ENCODE measurements at regions not wholly inside any gene's neighbourhood (a gene's known extent, or its start where the extent isn't known, plus 50 kb on each side); places are given as distances from the start of the nearest gene placed in this dataset.

DNA sequence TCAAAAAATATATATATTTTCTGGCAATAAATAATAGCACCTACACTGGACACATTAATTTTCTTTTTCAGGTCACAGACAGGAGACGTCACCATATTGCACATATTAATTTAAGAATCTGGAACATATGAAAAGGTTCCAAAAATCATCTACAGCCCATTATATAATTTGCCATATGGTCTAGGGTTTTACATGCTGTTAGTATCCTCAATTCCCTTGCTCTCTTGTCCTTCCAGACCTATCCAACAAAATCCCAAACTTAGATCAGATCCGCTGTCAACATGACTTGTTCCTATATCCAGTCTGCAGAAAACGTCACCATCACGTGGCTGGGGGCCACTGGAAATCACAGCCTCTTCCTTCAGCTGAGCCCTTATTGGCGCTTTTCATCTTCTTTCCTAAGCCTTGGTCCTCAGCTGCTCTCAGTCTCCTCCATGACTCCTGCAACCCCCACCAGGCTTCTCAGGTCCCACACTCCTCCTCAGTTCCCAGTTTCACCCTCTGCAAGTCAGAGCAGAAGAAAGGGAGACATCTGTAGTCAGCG lies 192.0 kb upstream of the GATB start:
- Histone ChIP-seq H3K4me1 (ENCODE audit: low read depth) (no peaks in the 10 kb centered on the region), H3K4me3 (no peak overlapping the region), H3K9me3 (no peaks in the 10 kb centered on the region), H3K36me3 (ENCODE audit: low read depth) (no peaks in the 10 kb centered on the region)
- ATAC-seq, result no peak
- intact Hi-C loops (cut with DNase I, micrococcal nuclease), result no loop called here
- DNase-seq, result no peak
- TF ChIP-seq, protein P1, sequence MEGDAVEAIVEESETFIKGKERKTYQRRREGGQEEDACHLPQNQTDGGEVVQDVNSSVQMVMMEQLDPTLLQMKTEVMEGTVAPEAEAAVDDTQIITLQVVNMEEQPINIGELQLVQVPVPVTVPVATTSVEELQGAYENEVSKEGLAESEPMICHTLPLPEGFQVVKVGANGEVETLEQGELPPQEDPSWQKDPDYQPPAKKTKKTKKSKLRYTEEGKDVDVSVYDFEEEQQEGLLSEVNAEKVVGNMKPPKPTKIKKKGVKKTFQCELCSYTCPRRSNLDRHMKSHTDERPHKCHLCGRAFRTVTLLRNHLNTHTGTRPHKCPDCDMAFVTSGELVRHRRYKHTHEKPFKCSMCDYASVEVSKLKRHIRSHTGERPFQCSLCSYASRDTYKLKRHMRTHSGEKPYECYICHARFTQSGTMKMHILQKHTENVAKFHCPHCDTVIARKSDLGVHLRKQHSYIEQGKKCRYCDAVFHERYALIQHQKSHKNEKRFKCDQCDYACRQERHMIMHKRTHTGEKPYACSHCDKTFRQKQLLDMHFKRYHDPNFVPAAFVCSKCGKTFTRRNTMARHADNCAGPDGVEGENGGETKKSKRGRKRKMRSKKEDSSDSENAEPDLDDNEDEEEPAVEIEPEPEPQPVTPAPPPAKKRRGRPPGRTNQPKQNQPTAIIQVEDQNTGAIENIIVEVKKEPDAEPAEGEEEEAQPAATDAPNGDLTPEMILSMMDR (IDR thresholded peaks at IDR 0.05), result no peak

DNA sequence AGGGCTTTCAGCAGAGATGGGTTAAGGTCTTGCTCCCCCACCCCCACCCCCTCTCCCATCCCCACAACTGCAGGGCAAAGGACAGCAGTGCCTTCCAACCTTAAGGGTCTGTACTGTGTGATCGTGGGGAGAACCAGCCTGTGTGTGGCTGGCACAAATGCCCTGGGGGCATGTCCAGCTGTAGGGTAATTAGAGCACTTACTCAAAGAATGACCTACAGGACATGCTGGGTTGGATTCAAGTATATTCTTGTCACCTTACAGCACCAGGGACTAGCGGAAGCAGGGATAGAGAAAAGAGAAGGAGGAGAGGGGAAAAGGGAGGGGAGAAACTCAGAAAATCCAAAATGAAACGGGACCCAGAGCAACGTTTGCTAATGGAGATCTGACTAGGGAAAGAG lies 191.3 kb upstream of the GATB start:
- intact Hi-C loops (cut with DNase I, micrococcal nuclease), result no loop called here

DNA sequence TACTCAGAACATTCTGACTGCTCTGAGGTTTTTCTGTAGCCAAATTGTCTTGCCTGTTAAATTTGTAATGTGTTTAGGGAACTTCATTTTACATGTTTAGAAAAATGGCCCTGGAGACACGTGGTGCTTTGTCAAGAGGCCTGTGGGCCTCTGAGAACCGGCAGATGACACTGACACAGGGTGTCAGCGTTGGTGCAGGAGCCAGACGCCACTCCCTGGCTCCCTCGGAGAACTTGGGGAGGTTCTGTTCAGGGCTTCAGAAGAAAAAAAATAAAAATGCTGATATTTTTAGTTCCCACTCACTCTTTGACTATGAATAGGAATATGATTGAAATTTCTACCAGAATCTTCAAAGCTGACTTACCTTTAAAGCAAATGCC lies 190.9 kb upstream of the GATB start:
- Histone ChIP-seq H3K36me3 (ENCODE audit: low read depth) (no peaks in the 10 kb centered on the region), H3K4me1 (ENCODE audit: low read depth) (no peaks in the 10 kb centered on the region), H3K9me3 (peaks cover 9% of the 10 kb centered on the region), H3K4me3 (no peak overlapping the region)
- DNase-seq (no peak), ATAC-seq (no peak)
- TF ChIP-seq, protein P1 (IDR thresholded peaks at IDR 0.05), result no peak
- intact Hi-C loops (cut with DNase I, micrococcal nuclease), result no loop called here

More for the DNA sequence above, 191.3 kb upstream of the GATB start:
- DNase-seq (no peak), ATAC-seq (no peak)
- TF ChIP-seq, protein P1 (IDR thresholded peaks at IDR 0.05), result no peak
- H3K4me1 ChIP-seq (ENCODE audit: low read depth), result no peaks in the 10 kb centered on the region
- no peak overlapping the region for H3K4me3 ChIP-seq
- peaks cover 4% of the 10 kb centered on the region for H3K9me3 ChIP-seq
- H3K36me3 ChIP-seq (ENCODE audit: low read depth), result no peaks in the 10 kb centered on the region

DNA sequence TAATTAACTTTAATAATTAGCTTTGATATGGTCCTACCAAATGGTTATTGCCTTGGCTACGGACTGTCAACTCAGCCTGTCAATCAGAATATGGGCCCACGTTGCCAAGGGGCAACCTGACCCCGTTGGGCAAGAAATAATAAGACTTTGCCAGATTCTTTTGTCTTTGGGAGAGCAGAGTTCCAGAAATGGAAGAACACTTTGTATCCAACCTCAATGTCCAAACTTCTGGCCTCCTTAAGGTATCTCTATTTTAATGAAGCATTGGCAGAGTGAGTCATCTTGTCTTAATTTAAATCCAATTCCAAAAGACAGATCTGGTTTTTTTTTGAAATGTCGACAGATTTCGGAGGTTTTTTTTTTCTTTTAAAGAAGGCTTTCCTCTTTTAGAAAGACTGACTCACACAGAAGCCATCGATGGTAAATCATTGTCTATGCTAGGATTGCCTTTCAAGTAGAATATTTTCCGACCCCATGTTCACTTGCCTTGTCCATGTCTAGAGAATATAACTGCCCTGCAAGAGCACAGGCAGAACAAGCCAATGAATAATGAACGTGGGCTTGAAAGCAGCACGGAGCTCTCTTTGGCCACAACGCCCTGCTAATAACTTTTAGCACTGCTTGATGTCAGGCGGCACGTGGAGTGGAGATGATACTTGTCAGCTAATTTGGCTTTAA lies 190.3 kb upstream of the GATB start:
- intact Hi-C loops (cut with DNase I, micrococcal nuclease), result no loop called here
- Histone ChIP-seq H3K4me3 (no peak overlapping the region), H3K4me1 (ENCODE audit: low read depth) (no peaks in the 10 kb centered on the region), H3K9me3 (peaks cover 14% of the 10 kb centered on the region), H3K36me3 (ENCODE audit: low read depth) (no peaks in the 10 kb centered on the region)
- DNase-seq (no peak), ATAC-seq (no peak)
- TF ChIP-seq, protein P1 (IDR thresholded peaks at IDR 0.05), result no peak

DNA sequence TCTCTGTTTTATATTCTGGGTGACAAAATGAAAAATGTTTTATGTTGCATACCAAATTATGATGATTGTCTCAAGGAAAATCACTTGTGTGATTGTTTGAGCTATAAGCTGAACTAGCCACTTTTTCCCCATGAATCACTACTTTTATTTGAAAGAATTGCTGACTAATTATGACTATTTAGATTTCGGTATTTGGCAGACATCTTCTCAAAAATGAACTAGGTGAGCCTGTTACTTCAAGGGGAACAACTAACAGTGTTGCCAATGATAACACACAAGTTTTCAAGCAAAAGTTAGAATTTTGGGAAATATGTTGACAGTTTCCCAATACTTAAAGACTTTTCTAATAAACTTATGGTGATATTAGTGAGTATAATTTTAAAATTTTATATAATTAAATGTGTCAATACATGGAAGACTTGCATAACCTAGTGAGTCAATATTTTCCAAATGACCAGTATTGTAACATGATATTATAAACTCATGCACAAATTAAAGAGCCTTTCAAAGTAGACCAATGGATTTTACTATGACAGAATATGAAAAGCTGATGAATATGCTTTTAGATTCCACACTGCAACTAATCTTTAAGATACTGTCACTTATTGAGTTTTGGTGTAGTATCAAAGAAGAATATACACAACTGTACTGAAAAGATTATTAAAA lies 187.7 kb upstream of the GATB start:
- H3K9me3 ChIP-seq, result peaks cover 17% of the 10 kb centered on the region
- no peak for DNase-seq
- intact Hi-C loops (cut with DNase I, micrococcal nuclease), result no loop called here
- no peaks in the 10 kb centered on the region for H3K36me3 ChIP-seq (ENCODE audit: low read depth)
- TF ChIP-seq, protein P1 (IDR thresholded peaks at IDR 0.05), result no peak
- ATAC-seq, result no peak
- H3K4me1 ChIP-seq (ENCODE audit: low read depth), result no peaks in the 10 kb centered on the region
- H3K4me3 ChIP-seq, result no peak overlapping the region
